HL-60 (cell line): ENCODE measurements at regions not wholly inside any gene's neighbourhood (a gene's known extent, or its start where the extent isn't known, plus 50 kb on each side); places are given as distances from the start of the nearest gene placed in this dataset.

ENCODE experiments used
- DNase-seq, 2 experiments: peaks; one replicate each; pipeline ENCODE4 v3.0.0-alpha.2; 2010 to 2020; ENCODE audit warnings: low read depth in 1 of 2, low spot score in 1 of 2
- H3K27ac ChIP-seq: fragments of 250-450 bp; sonication (Bioruptor Pico); replicated peaks from 2 replicates; pipeline ENCODE4 v1.5.1; 2020; ENCODE audit warnings: mild to moderate bottlenecking, moderate library complexity
- H3K27me3 ChIP-seq: fragments of 250-450 bp; sonication (Bioruptor Pico); 2 replicates; pipeline ENCODE4 v1.5.1; 2021; ENCODE audit warnings: mild to moderate bottlenecking, moderate library complexity; ENCODE audit not compliant: insufficient read depth, poor library complexity, severe bottlenecking
- H3K4me3 ChIP-seq: replicated peaks from 2 replicates; pipeline ENCODE4 v1.5.1; 2011; ENCODE audit warnings: mild to moderate bottlenecking, control low read depth, low read length; ENCODE audit not compliant: insufficient read depth
- GABPA ChIP-seq: IDR thresholded peaks from 2 replicates; pipeline ENCODE4 v1.6.1; 2012; ENCODE audit warnings: low read depth
- POLR2AphosphoS5 ChIP-seq: IDR thresholded peaks from 2 replicates; pipeline ENCODE4 v1.6.1; 2012; ENCODE audit warnings: low read depth
- REST ChIP-seq: IDR thresholded peaks from 2 replicates; pipeline ENCODE4 v1.6.1; 2012; ENCODE audit warnings: low read depth; ENCODE audit not compliant: insufficient replicate concordance
- SPI1 ChIP-seq: IDR thresholded peaks from 2 replicates; pipeline ENCODE4 v1.6.1; 2012; ENCODE audit warnings: low read depth, mild to moderate bottlenecking, borderline replicate concordance
- TF ChIP-seq, protein P1 (sequence below): IDR thresholded peaks from one replicate; pipeline ENCODE4 v1.5.1; 2011; ENCODE audit warnings: low read length, control low read depth, inconsistent platforms; ENCODE audit not compliant: insufficient read depth

DNA sequence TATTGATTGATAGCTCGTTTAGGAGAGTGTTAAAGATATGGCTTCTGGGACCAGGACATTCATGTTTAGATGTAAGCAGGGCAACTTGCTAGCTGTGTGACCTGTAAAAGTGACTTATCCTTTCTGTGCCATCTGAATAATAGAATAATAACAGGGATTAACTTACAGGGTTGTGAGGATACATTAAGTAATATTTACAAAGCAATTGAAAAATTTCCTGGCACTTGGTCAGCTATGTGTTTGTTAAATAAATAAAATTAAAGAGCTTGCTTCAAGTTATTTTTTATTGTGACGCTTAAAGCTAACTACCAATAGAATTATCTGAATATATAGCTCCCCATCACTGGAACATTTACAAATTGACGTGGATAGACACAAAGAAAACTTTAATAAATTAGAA is 287.9 kb upstream of the CDIN1 start:
- H3K4me3 ChIP-seq: no peak overlapping the region

GRCh38 chr15:36294359-36294758 is 285.1 kb upstream of the CDIN1 start:
- Histone ChIP-seq H3K4me3 (no peak overlapping the region), H3K27ac (no peak overlapping the region), H3K27me3 (no peaks in the 10 kb centered on the region)
- TF ChIP-seq SPI1 (no peak), GABPA (no peak), REST (no peak)
- TF ChIP-seq, protein P1, sequence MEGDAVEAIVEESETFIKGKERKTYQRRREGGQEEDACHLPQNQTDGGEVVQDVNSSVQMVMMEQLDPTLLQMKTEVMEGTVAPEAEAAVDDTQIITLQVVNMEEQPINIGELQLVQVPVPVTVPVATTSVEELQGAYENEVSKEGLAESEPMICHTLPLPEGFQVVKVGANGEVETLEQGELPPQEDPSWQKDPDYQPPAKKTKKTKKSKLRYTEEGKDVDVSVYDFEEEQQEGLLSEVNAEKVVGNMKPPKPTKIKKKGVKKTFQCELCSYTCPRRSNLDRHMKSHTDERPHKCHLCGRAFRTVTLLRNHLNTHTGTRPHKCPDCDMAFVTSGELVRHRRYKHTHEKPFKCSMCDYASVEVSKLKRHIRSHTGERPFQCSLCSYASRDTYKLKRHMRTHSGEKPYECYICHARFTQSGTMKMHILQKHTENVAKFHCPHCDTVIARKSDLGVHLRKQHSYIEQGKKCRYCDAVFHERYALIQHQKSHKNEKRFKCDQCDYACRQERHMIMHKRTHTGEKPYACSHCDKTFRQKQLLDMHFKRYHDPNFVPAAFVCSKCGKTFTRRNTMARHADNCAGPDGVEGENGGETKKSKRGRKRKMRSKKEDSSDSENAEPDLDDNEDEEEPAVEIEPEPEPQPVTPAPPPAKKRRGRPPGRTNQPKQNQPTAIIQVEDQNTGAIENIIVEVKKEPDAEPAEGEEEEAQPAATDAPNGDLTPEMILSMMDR: no peak
- no peak for DNase-seq

More for the DNA sequence above, 287.9 kb upstream of the CDIN1 start:
- TF ChIP-seq, protein P1: no peak
- TF ChIP-seq REST (no peak), SPI1 (no peak), GABPA (no peak), POLR2AphosphoS5 (no peak)
- H3K27ac ChIP-seq: no peak overlapping the region
- no peaks in the 10 kb centered on the region for H3K27me3 ChIP-seq
- no peak for DNase-seq

DNA sequence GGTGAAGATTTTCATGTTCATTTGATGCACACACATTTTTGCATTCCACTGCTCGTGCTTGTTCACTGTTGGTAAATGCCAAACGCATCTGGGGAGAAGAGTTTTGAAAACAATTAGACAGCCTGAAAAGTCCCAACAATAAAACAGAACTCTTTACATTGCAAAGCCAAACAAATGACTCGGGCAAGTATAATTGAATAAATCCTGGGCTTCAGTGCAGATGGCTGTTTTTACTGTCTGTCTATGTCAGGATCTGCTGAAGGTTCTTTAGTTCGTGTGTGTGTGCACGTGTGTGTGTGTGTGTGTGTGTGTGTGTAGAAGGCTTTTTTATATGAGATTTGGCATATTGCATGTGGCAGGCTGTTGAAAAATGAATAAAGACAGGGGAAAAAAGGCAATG is 277.5 kb upstream of the CDIN1 start:
- TF ChIP-seq, protein P1: no peak
- no peak for TF ChIP-seq POLR2AphosphoS5
- no peak for TF ChIP-seq SPI1
- no peak for TF ChIP-seq REST
- TF ChIP-seq GABPA: no peak
- Histone ChIP-seq H3K27ac (no peak overlapping the region), H3K4me3 (no peak overlapping the region), H3K27me3 (no peaks in the 10 kb centered on the region)
- no peak for DNase-seq
